Superior temporal gyrus (tissue), 1 donor: ENCODE measurements at regions not wholly inside any gene's neighbourhood (a gene's known extent, or its start where the extent isn't known, plus 50 kb on each side); places are given as distances from the start of the nearest gene placed in this dataset.

Experiments
- DNase-seq: peaks from one replicate; pipeline ENCODE4 v3.0.0-alpha.2; 2016; ENCODE audit errors: extremely low spot score

- no peak for DNase-seq
Measured at GRCh38 chr18:45430041-45430440, 185.2 kb upstream of the SLC14A2 start.

- DNase-seq = no peak
Measured at GRCh38 chr18:45435810-45436209, 179.5 kb upstream of the SLC14A2 start.

- DNase-seq = no peak
Measured at GRCh38 chr18:45437366-45437765, 177.9 kb upstream of the SLC14A2 start.

GRCh38 chr18:45439851-45440645 is 175.2 kb upstream of the SLC14A2 start:
- DNase-seq = no peak

- DNase-seq = no peak
Measured at GRCh38 chr18:45441110-45441847, 174.0 kb upstream of the SLC14A2 start.

- DNase-seq = no peak
Measured at GRCh38 chr18:45444040-45444439, 171.2 kb upstream of the SLC14A2 start.

GRCh38 chr18:45447355-45448265 is 167.7 kb upstream of the SLC14A2 start:
- no peak for DNase-seq

- DNase-seq = no peak
Measured at GRCh38 chr18:45448871-45449270, 166.4 kb upstream of the SLC14A2 start.

- DNase-seq = peak; percentile 68
Measured at GRCh38 chr18:45449418-45450227, 165.7 kb upstream of the SLC14A2 start.

- DNase-seq = no peak
Measured at GRCh38 chr18:45456090-45457021, 158.9 kb upstream of the SLC14A2 start.

- DNase-seq = no peak
Measured at GRCh38 chr18:45458033-45458432, 157.2 kb upstream of the SLC14A2 start.

GRCh38 chr18:45462179-45462578 is 153.1 kb upstream of the SLC14A2 start:
- no peak for DNase-seq

GRCh38 chr18:45463451-45463850 is 151.8 kb upstream of the SLC14A2 start:
- DNase-seq = no peak

- DNase-seq = no peak
Measured at GRCh38 chr18:45464619-45465018, 150.7 kb upstream of the SLC14A2 start.

- DNase-seq = no peak
Measured at GRCh38 chr18:45467293-45467692, 148.0 kb upstream of the SLC14A2 start.

GRCh38 chr18:45467945-45468344 is 147.3 kb upstream of the SLC14A2 start:
- DNase-seq = no peak

- no peak for DNase-seq
Measured at GRCh38 chr18:45478889-45479288, 136.4 kb upstream of the SLC14A2 start.

- DNase-seq = no peak
Measured at GRCh38 chr18:45480219-45481015, 134.9 kb upstream of the SLC14A2 start.

GRCh38 chr18:45481821-45482220 is 133.5 kb upstream of the SLC14A2 start:
- DNase-seq = no peak
